GM12873 (cell line): ENCODE measurements at regions not wholly inside any gene's neighbourhood (a gene's known extent, or its start where the extent isn't known, plus 50 kb on each side); places are given as distances from the start of the nearest gene placed in this dataset.

Experiments used
- TF ChIP-seq, protein P1 (sequence below): IDR thresholded peaks from 2 replicates; pipeline ENCODE4 v1.5.1; 2012; ENCODE audit warnings: low read depth, mild to moderate bottlenecking, moderate library complexity, low read length, control low read depth; ENCODE audit not compliant: insufficient read depth; ENCODE audit errors: missing control alignments

DNA sequence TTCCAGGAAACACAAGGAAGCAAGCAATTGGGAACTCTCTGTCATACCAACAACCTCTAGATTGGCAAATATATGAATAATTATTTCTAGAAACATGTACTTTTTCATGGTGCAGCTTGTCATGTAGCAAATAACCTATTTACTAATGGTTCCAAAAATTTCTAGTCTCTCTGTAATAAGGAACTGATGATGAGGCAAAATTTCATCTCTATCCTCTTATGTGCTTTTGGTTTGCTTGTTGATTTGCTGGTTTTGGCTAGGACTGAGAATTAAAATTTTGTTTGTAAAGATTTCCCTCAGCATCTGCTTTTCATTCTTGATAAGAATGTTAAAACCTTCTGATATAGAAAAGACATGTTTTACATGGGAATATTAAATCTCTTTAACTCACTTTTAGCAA lies 123.2 kb upstream of the UFM1 start:
- TF ChIP-seq, protein P1, sequence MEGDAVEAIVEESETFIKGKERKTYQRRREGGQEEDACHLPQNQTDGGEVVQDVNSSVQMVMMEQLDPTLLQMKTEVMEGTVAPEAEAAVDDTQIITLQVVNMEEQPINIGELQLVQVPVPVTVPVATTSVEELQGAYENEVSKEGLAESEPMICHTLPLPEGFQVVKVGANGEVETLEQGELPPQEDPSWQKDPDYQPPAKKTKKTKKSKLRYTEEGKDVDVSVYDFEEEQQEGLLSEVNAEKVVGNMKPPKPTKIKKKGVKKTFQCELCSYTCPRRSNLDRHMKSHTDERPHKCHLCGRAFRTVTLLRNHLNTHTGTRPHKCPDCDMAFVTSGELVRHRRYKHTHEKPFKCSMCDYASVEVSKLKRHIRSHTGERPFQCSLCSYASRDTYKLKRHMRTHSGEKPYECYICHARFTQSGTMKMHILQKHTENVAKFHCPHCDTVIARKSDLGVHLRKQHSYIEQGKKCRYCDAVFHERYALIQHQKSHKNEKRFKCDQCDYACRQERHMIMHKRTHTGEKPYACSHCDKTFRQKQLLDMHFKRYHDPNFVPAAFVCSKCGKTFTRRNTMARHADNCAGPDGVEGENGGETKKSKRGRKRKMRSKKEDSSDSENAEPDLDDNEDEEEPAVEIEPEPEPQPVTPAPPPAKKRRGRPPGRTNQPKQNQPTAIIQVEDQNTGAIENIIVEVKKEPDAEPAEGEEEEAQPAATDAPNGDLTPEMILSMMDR, result no peak

DNA sequence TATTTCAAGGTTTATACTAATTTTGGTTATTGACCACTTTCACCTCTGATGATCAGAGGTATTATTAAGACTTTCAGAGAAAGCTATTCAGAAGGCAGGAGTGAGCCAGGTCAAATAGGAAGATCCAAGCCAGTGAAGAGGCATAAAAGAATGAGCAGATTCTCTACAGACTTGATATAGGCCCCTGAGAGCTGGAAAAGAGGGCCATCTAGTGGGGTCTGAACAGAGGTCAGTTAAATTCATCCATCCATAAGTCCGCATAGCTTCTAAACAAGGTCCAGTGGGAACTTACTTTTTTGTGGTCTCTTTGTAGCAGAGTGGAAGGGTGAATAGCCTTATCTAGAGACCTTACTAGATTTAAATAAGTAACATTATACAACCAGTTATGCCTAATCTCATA lies 126.6 kb upstream of the UFM1 start:
- TF ChIP-seq, protein P1, result no peak

DNA sequence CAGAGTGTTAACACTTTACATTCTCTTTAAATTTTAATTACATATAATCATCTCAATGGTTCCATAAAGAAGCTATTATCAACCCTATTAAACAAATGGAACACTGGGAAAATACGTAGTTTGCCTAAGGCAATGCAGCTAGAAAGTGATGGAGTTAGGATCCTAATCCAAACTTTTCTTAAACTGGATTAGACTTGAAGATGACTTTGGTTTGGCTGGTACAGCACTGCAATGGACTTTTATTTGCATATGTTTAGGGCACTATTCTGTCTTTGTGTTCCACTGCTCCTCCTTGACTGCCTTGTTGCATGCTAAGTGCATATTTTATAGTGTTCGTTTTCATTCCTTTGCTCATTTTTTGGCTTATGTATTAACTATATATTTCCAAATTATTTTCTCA lies 133.5 kb upstream of the UFM1 start:
- TF ChIP-seq, protein P1, result no peak

DNA sequence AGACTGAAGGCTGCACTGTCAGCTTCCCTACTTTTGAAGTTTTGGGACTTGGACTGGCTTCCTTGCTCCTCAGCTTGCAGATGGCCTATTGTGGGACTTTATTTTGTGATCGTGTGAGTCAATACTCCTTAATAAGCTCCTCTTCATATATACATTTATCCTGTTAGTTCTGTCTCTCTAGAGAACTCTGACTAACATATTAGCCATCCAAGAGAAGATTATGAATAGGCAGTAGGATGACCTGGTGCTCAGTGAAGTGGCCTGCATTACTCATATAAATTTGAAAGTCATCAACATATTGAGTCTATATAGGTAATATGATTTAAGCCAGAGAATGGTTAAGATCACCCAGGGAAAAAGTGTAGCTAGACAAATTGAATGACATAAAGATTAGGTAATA lies 136.3 kb upstream of the UFM1 start:
- TF ChIP-seq, protein P1, result no peak

DNA sequence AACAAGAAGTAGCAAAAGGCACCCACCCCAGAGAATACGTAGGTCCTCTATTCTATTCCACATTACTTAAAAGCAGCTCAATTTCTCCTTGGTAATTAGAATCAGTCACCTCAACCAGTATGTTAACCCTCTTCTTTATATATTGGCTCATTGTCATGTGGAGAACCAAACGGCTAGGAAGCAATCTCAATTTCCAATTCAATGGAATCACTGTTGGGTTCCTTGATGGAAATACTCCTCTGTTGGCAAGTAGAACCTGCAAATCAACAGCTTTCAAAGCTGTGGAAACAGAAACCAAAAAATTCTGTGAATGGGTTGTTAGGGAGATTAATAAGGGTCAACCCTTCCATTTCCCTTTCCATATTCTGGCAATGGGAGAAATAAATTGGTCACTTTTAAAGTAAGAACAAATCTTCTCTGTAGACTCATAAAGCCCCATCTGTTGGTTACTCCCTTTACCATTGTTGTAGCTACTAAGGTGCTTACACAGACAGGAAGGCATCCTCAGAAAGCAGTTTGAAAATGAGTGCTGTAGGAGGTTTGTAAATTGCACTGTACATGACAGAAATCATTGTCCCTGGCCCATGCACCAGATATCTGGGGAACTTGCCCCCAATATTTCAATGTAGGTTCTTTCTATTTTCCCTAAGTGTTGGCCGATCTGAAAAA lies 138.6 kb upstream of the UFM1 start:
- TF ChIP-seq, protein P1, result no peak

DNA sequence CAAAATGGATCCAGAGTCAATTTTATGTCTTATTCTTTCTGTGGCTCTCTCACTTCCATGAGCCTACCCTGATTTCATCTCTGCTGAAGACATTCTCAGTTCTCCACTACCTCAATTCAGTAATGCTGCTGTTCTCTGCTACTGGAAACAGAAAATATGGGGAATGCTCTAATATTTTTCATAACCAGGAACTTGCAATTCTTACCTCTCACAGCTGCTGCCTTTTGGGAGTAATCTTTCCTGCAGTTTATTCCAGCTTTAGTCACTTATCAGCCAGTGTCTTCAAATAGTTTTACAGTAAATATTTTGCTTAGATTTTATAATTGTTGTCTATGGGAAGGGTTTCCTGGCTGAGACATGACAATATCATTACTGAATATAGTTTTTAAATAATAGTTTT lies 145.1 kb upstream of the UFM1 start:
- TF ChIP-seq, protein P1, result no peak

DNA sequence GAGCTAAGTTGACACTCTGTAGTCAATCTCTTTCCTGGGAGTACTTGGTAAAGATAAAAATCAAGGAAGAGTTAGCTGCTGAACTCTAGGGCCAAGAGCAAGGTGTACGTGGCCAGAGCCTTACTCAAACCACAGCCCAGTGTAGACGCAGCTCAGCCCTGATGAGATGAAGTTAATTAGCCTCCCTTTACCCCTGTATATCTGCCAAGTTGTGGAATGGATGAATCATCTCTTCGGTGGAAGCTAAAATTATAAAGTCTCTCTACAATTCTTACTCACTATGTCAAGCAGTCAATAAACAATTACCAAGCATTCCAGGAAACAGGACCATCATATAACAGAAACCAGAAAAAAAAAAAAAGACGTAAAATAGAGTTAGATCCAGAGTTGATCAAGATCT lies 146.9 kb upstream of the UFM1 start:
- TF ChIP-seq, protein P1, result no peak
